HepG2 (cell line): ENCODE measurements at regions not wholly inside any gene's neighbourhood (a gene's known extent, or its start where the extent isn't known, plus 50 kb on each side); places are given as distances from the start of the nearest gene placed in this dataset.

Source experiments
- ATAC-seq: fragments of 200-7000 bp; cut with Tn5 transposase; 3 replicates; pipeline ENCODE4 v1.9.1; 2020; ENCODE audit warnings: mild to moderate bottlenecking, moderate library complexity
- BruUV-seq: library from RNA; stranded (reverse); fragments of 400-500 nt; replicated peaks from 2 replicates; lab custom pipeline; 2021; lab: Mats Ljungman, UMichigan
- CTCF ChIA-PET: fragments of 300-600 bp; formaldehyde crosslinking; extraction: SDS; loops from one replicate; lab custom pipeline; 2021; ENCODE audit warnings: low total read pairs, inconsistent platforms, low intra/inter-chr PET ratio; lab: Yijun Ruan, JAX
- POLR2A ChIA-PET: fragments of 350-600 bp; sonication (Branson Sonifier 250); formaldehyde crosslinking; loops from one replicate; lab custom pipeline; 2020; ENCODE audit warnings: antibody characterized with exemption, inconsistent platforms; lab: Yijun Ruan, JAX
- DNase-seq: peaks from one replicate; pipeline ENCODE4 v3.0.0-alpha.2; 2015; ENCODE audit warnings: low spot score
- FAIRE-seq: peaks from 3 replicates; lab custom pipeline; 2011; peaks lifted over from hg19 to GRCh38; lab: Jason Lieb, UNC
- H2AFZ ChIP-seq: one replicate; pipeline ENCODE4 v1.6.1; 2011; ENCODE audit warnings: low read length, inconsistent platforms
- H3K27ac ChIP-seq: fragments of 300-600 bp; 3 replicates; pipeline ENCODE4 v1.8.0; 2011; ENCODE audit warnings: mixed run types, mild to moderate bottlenecking, mixed read lengths, low read length, inconsistent platforms; ENCODE audit not compliant: insufficient read depth; ENCODE audit errors: extremely low read length
- H3K27me3 ChIP-seq, 2 experiments: fragments of 200-600 bp in 1 of 2; 2 replicates in 1 of 2; 3 replicates in 1 of 2; pipeline versions ENCODE4 v1.6.0 to v1.8.0; 2011; ENCODE audit warnings: low read length in 2 of 2, mild to moderate bottlenecking in 2 of 2, moderate library complexity in 2 of 2, inconsistent platforms in 1 of 2; ENCODE audit not compliant: insufficient read depth in 2 of 2, control insufficient read depth in 1 of 2
- H3K36me3 ChIP-seq, 2 experiments: fragments of 200-600 bp in 1 of 2; replicated peaks in 1 of 2; 2 replicates in 1 of 2; 3 replicates in 1 of 2; pipeline versions ENCODE4 v1.5.1 to v1.8.0; 2011; ENCODE audit warnings: low read length in 2 of 2, inconsistent platforms in 1 of 2; ENCODE audit not compliant: insufficient read depth in 2 of 2, control insufficient read depth in 1 of 2
- H3K4me1 ChIP-seq: 2 replicates; pipeline ENCODE4 v1.5.1; 2012; ENCODE audit warnings: low read length, inconsistent platforms; ENCODE audit not compliant: insufficient read depth
- H3K4me2 ChIP-seq: 2 replicates; pipeline ENCODE4 v1.6.0; 2011; ENCODE audit warnings: low read depth, low read length, inconsistent platforms
- H3K4me3 ChIP-seq, 3 experiments: fragments of 200-600 bp in 1 of 3; sonication (generic), shearing (Covaris generic) in 1 of 3; replicated peaks in 1 of 3; 2 replicates each; pipeline ENCODE4 v1.5.1; 2011 to 2016; ENCODE audit warnings: low read length in 3 of 3, inconsistent platforms in 2 of 3, low read depth in 2 of 3, mild to moderate bottlenecking in 2 of 3, control low read depth in 1 of 3, mixed read lengths in 1 of 3; ENCODE audit not compliant: insufficient read depth in 1 of 3
- H3K79me2 ChIP-seq: one replicate; pipeline ENCODE4 v1.6.1; 2011; ENCODE audit warnings: low read length, inconsistent platforms; ENCODE audit not compliant: insufficient read depth
- H3K9ac ChIP-seq: 2 replicates; pipeline ENCODE4 v1.6.0; 2011; ENCODE audit warnings: mild to moderate bottlenecking, low read depth, low read length, inconsistent platforms; ENCODE audit not compliant: insufficient read depth
- H3K9me3 ChIP-seq: 2 replicates; pipeline ENCODE4 v1.5.1; 2012; ENCODE audit warnings: mild to moderate bottlenecking, low read length
- H4K20me1 ChIP-seq: 2 replicates; pipeline ENCODE4 v1.6.0; 2011; ENCODE audit warnings: inconsistent platforms, mild to moderate bottlenecking, low read length, moderate library complexity; ENCODE audit not compliant: insufficient read depth
- CHD4 ChIP-seq: fragments of 200-600 bp; sonication (generic); IDR thresholded peaks from 2 replicates; pipeline ENCODE4 v1.7.0; 2017; ENCODE audit warnings: mild to moderate bottlenecking, low read length, borderline replicate concordance
- GABPA ChIP-seq, 2 experiments: IDR thresholded peaks; 2 replicates each; pipeline ENCODE4 v1.6.1; 2011 to 2016; ENCODE audit warnings: low read depth in 2 of 2, low read length in 1 of 2, missing biosample characterization in 1 of 2, missing genetic modification characterization in 1 of 2
- HHEX ChIP-seq: IDR thresholded peaks from 2 replicates; pipeline ENCODE4 v1.6.1; 2016; ENCODE audit warnings: control low read depth
- MXD3 ChIP-seq: IDR thresholded peaks from 2 replicates; pipeline ENCODE4 v1.6.1; 2016; ENCODE audit warnings: mild to moderate bottlenecking, missing biosample characterization, missing genetic modification reagents
- PPARG ChIP-seq: conservative IDR thresholded peaks from 2 replicates; pipeline ENCODE4 v1.6.1; 2016; ENCODE audit warnings: missing biosample characterization, missing genetic modification reagents
- PREB ChIP-seq: sonication (generic); formaldehyde crosslinking; IDR thresholded peaks from 2 replicates; pipeline ENCODE4 v1.4.0; 2020; ENCODE audit warnings: missing genetic modification reagents
- SMAD9 ChIP-seq: sonication (generic); formaldehyde crosslinking; IDR thresholded peaks from 2 replicates; pipeline ENCODE4 v1.5.1; 2020; ENCODE audit warnings: mild to moderate bottlenecking, missing genetic modification reagents
- ZBTB33 ChIP-seq: sonication (generic); formaldehyde crosslinking; IDR thresholded peaks from 2 replicates; pipeline ENCODE4 v1.4.0; 2020; ENCODE audit warnings: missing genetic modification reagents
- ZNF143 ChIP-seq: sonication (generic); formaldehyde crosslinking; IDR thresholded peaks from 2 replicates; pipeline ENCODE4 v1.4.0; 2020; ENCODE audit warnings: missing genetic modification reagents
- ZNF160 ChIP-seq: sonication (generic); formaldehyde crosslinking; IDR thresholded peaks from 2 replicates; pipeline ENCODE4 v1.8.0; 2022; ENCODE audit warnings: mild to moderate bottlenecking, inconsistent platforms, missing genetic modification reagents
- ZNF20 ChIP-seq: sonication (generic); formaldehyde crosslinking; IDR thresholded peaks from 2 replicates; pipeline ENCODE4 v1.4.0; 2020; ENCODE audit warnings: mild to moderate bottlenecking, moderate library complexity, missing genetic modification reagents
- ZNF224 ChIP-seq: sonication (generic); formaldehyde crosslinking; IDR thresholded peaks from 2 replicates; pipeline ENCODE4 v1.5.0; 2020; ENCODE audit warnings: mild to moderate bottlenecking, missing genetic modification reagents
- ZNF24 ChIP-seq: fragments of 450-650 bp; IDR thresholded peaks from 2 replicates; pipeline ENCODE4 v1.6.1; 2017; ENCODE audit warnings: antibody characterized with exemption, mild to moderate bottlenecking
- ZNF333 ChIP-seq: sonication (generic); formaldehyde crosslinking; IDR thresholded peaks from 2 replicates; pipeline ENCODE4 v1.4.0; 2020; ENCODE audit warnings: mild to moderate bottlenecking, missing genetic modification reagents, borderline replicate concordance
- ZNF75D ChIP-seq: sonication (generic); formaldehyde crosslinking; IDR thresholded peaks from 2 replicates; pipeline ENCODE4 v1.8.1; 2023; ENCODE audit warnings: missing genetic modification reagents, mild to moderate bottlenecking, borderline replicate concordance
- WGBS: methylation state at CpG from one replicate; pipeline ENCODE4 v1.1.6; 2017; ENCODE audit warnings: low lambda C conversion rate; 5-methylcytosine and 5-hydroxymethylcytosine counted together
- in situ Hi-C: cut with HindIII; loops from 2 replicates; pipeline ENCODE4 v1.10.0; 2017; ENCODE audit warnings: low pct_unique_long_range_greater_than_20kb; ENCODE audit not compliant: extremely low pct_ligation_motif_present
- intact Hi-C: fragments of 100-400 bp; cut with micrococcal nuclease; formaldehyde crosslinking; loops from one replicate; pipeline ENCODE4 v1.10.0; 2022; ENCODE audit not compliant: unreplicated experiment

- Histone ChIP-seq H3K27me3 (no peaks in the 10 kb centered on the region), H4K20me1 (no peaks in the 10 kb centered on the region), H3K27ac (no peak overlapping the region), H3K4me3 (no peak overlapping the region), H3K4me2 (no peak overlapping the region), H3K36me3 (no peaks in the 10 kb centered on the region), H3K9me3 (no peaks in the 10 kb centered on the region), H2AFZ (no peak overlapping the region), H3K4me1 (no peaks in the 10 kb centered on the region), H3K9ac (no peak overlapping the region), H3K79me2 (no peaks in the 10 kb centered on the region)
- ATAC-seq (no peak), DNase-seq (no peak), FAIRE-seq (no peak)
- CTCF ChIA-PET = no interaction called here
- intact Hi-C loops = no loop called here
- WGBS = 1% methylated on average over 2 of the region's 2 CpGs
- BruUV-seq = no TSS peak
- in situ Hi-C loops = no loop called here
- TF ChIP-seq ZNF160 (no peak), PPARG (CRISPR knock-in tag) (no peak), HHEX (CRISPR knock-in tag) (no peak), ZNF224 (no peak), CHD4 (no peak), PREB (no peak), MXD3 (no peak), SMAD9 (no peak), ZNF333 (no peak), ZNF24 (no peak), ZBTB33 (CRISPR knock-in tag) (no peak), GABPA (IDR thresholded peaks at IDR 0.05; ENCODE audit: low read depth, low read length) (no peak), GABPA (CRISPR knock-in tag; IDR thresholded peaks at IDR 0.05; ENCODE audit: low read depth) (no peak), ZNF20 (CRISPR knock-in tag) (no peak), ZNF143 (CRISPR knock-in tag) (no peak), ZNF75D (CRISPR knock-in tag) (no peak)
- POLR2A ChIA-PET = no interaction called here
These were observed 126.8 kb upstream of the DCN start for GRCh38 chr12:91309450-91309849.
